HCT116 (cell line): ENCODE measurements at regions not wholly inside any gene's neighbourhood (a gene's known extent, or its start where the extent isn't known, plus 50 kb on each side); places are given as distances from the start of the nearest gene placed in this dataset.

Experiments used
- ATAC-seq: fragments of 200-7000 bp; cut with Tn5 transposase; 2 replicates; pipeline ENCODE4 v1.9.1; 2020; ENCODE audit warnings: mild to moderate bottlenecking, moderate library complexity
- BruUV-seq: library from RNA; stranded (reverse); fragments of 400-500 nt; replicated peaks from 2 replicates; lab custom pipeline; 2021; lab: Mats Ljungman, UMichigan
- CTCF ChIA-PET: fragments of 300-600 bp; sonication (Branson Sonifier 250); formaldehyde crosslinking; loops from one replicate; lab custom pipeline; 2021; ENCODE audit warnings: antibody characterized with exemption; lab: Charles Lee
- POLR2A ChIA-PET: fragments of 300-600, 350-600 bp; sonication (Branson Sonifier 250); formaldehyde crosslinking; loops from one replicate; lab custom pipeline; 2021; ENCODE audit warnings: antibody characterized with exemption; lab: Charles Lee
- RAD21 ChIA-PET, 2 experiments: fragments of 300-600 bp; sonication (Branson Sonifier 250); formaldehyde crosslinking; loops; one replicate each; lab custom pipeline; 2023; ENCODE audit warnings: low total read pairs in 2 of 2; ENCODE audit not compliant: uncharacterized antibody in 2 of 2, unreplicated experiment in 2 of 2, low non-redundant PET in 1 of 2; lab: Charles Lee
- DNase-seq: peaks from one replicate; pipeline ENCODE4 v3.0.0-alpha.2; 2010; ENCODE audit warnings: low read depth, low spot score
- H2AFZ ChIP-seq: fragments of 200-600 bp; shearing (Covaris generic), sonication (generic); 2 replicates; pipeline ENCODE4 v1.6.1; 2017; ENCODE audit warnings: low read depth, mixed run types, mixed read lengths, antibody characterized with exemption, low read length; ENCODE audit not compliant: poor library complexity, severe bottlenecking
- H3K27ac ChIP-seq: 2 replicates; pipeline ENCODE4 v1.5.1; 2012; ENCODE audit warnings: low read depth, low read length
- H3K27me3 ChIP-seq: fragments of 200-600 bp; sonication (generic); 2 replicates; pipeline ENCODE4 v1.6.1; 2016; ENCODE audit warnings: mixed run types, low read length, mixed read lengths; ENCODE audit not compliant: insufficient read depth
- H3K36me3 ChIP-seq, 2 experiments: fragments of 200-500 bp in 1 of 2; fragments of 200-600 bp in 1 of 2; sonication (Bioruptor generic) in 1 of 2; sonication (generic) in 1 of 2; 2 replicates each; pipeline versions ENCODE4 v1.5.1 to v1.6.1; 2014 to 2016; ENCODE audit warnings: low read length in 2 of 2, inconsistent platforms in 1 of 2, mixed read lengths in 1 of 2, mixed run types in 1 of 2; ENCODE audit not compliant: insufficient read depth in 2 of 2, control insufficient read depth in 1 of 2
- H3K4me1 ChIP-seq, 2 experiments: fragments of 200-600 bp in 1 of 2; sonication (generic) in 1 of 2; 2 replicates each; pipeline versions ENCODE4 v1.5.1 to v1.6.1; 2012 to 2017; ENCODE audit warnings: low read length in 2 of 2, inconsistent platforms in 1 of 2, mild to moderate bottlenecking in 1 of 2, mixed read lengths in 1 of 2, mixed run types in 1 of 2, moderate library complexity in 1 of 2; ENCODE audit not compliant: insufficient read depth in 2 of 2, control insufficient read depth in 1 of 2
- H3K4me2 ChIP-seq: fragments of 200-600 bp; sonication (generic); 2 replicates; pipeline ENCODE4 v1.6.1; 2017; ENCODE audit warnings: mixed run types, low read length, mixed read lengths
- H3K4me3 ChIP-seq, 2 experiments: fragments of 200-600 bp in 1 of 2; sonication (generic) in 1 of 2; replicated peaks in 1 of 2; 2 replicates each; pipeline ENCODE4 v1.5.1; 2011 to 2016; ENCODE audit warnings: low read length in 2 of 2, control low read depth in 1 of 2, low read depth in 1 of 2, mild to moderate bottlenecking in 1 of 2, mixed read lengths in 1 of 2, mixed run types in 1 of 2
- H3K79me2 ChIP-seq: fragments of 200-600 bp; sonication (generic); 2 replicates; pipeline ENCODE4 v1.6.1; 2017; ENCODE audit warnings: mild to moderate bottlenecking, mixed run types, low read length, moderate library complexity, mixed read lengths; ENCODE audit not compliant: insufficient read depth
- H3K9ac ChIP-seq: fragments of 200-600 bp; sonication (generic); 2 replicates; pipeline ENCODE4 v1.6.1; 2016; ENCODE audit warnings: low read length, mixed read lengths
- H3K9me2 ChIP-seq: fragments of 200-600 bp; sonication (generic), shearing (Covaris generic); 2 replicates; pipeline ENCODE4 v1.6.1; 2017; ENCODE audit warnings: mixed run types, mild to moderate bottlenecking, moderate library complexity; ENCODE audit not compliant: insufficient read depth
- H3K9me3 ChIP-seq, 2 experiments: fragments of 200-500 bp in 1 of 2; fragments of 200-600 bp in 1 of 2; sonication (Bioruptor generic) in 1 of 2; sonication (generic) in 1 of 2; 2 replicates each; pipeline ENCODE4 v1.6.1; 2014 to 2017; ENCODE audit warnings: low read length in 2 of 2, mixed read lengths in 2 of 2, inconsistent platforms in 1 of 2, low read depth in 1 of 2, mild to moderate bottlenecking in 1 of 2, mixed run types in 1 of 2, moderate library complexity in 1 of 2; ENCODE audit not compliant: control insufficient read depth in 1 of 2, insufficient read depth in 1 of 2
- H4K20me1 ChIP-seq: fragments of 200-600 bp; sonication (generic), shearing (Covaris generic); 2 replicates; pipeline ENCODE4 v1.6.1; 2017; ENCODE audit warnings: mixed run types, mild to moderate bottlenecking, moderate library complexity; ENCODE audit not compliant: insufficient read depth
- EZH2 ChIP-seq: fragments of 200-600 bp; sonication (generic); IDR thresholded peaks from 2 replicates; pipeline ENCODE4 v1.6.1; 2017; ENCODE audit warnings: antibody characterized with exemption, mixed run types
- EZH2phosphoT487 ChIP-seq: fragments of 200-600 bp; IDR thresholded peaks from 2 replicates; pipeline ENCODE4 v1.6.1; 2018; ENCODE audit warnings: antibody characterized with exemption, borderline replicate concordance
- FOSL1 ChIP-seq: IDR thresholded peaks from 2 replicates; pipeline ENCODE4 v1.6.1; 2012; ENCODE audit warnings: low read depth
- POLR2AphosphoS5 ChIP-seq: IDR thresholded peaks from 2 replicates; pipeline ENCODE4 v1.6.1; 2011; ENCODE audit warnings: mild to moderate bottlenecking, low read depth, low read length, moderate library complexity
- RAD21 ChIP-seq: IDR thresholded peaks from 2 replicates; pipeline ENCODE4 v1.6.1; 2012; ENCODE audit warnings: low read depth, mild to moderate bottlenecking
- YY1 ChIP-seq: IDR thresholded peaks from 2 replicates; pipeline ENCODE4 v1.6.1; 2011; ENCODE audit warnings: low read length, low read depth, moderate library complexity, mild to moderate bottlenecking; ENCODE audit not compliant: insufficient replicate concordance; ENCODE audit errors: extremely low read depth
- intact Hi-C: fragments of 100-400 bp; cut with micrococcal nuclease; formaldehyde crosslinking; loops from 2 replicates; pipeline ENCODE4 v1.10.0; 2022
- TF ChIP-seq, protein P1 (sequence below): IDR thresholded peaks from 2 replicates; pipeline ENCODE4 v1.6.1; 2012

- H3K27ac ChIP-seq = no peak overlapping the region
- H3K9me3 ChIP-seq = no peaks in the 10 kb centered on the region
- ATAC-seq (no peak), DNase-seq (no peak)
- no peak overlapping the region for H3K4me3 ChIP-seq
- CTCF ChIA-PET = no interaction called here
- H4K20me1 ChIP-seq = no peaks in the 10 kb centered on the region
- BruUV-seq = no TSS peak
- POLR2A ChIA-PET = no interaction called here
- H3K4me1 ChIP-seq = peaks cover 10 to 15% of the 10 kb centered on the region in 2 experiments; a peak in 3 of 4 replicates
- no peaks in the 10 kb centered on the region for H3K36me3 ChIP-seq
- H3K27me3 ChIP-seq = no peaks in the 10 kb centered on the region
- no peak overlapping the region for H2AFZ ChIP-seq
- intact Hi-C loops = no loop called here
- no peak for TF ChIP-seq YY1
- TF ChIP-seq EZH2phosphoT487 = no peak
- H3K9me2 ChIP-seq = no peaks in the 10 kb centered on the region
- no peak overlapping the region for H3K9ac ChIP-seq
- H3K4me2 ChIP-seq = no peak overlapping the region
- RAD21 ChIA-PET = no interaction called here
- H3K79me2 ChIP-seq = no peaks in the 10 kb centered on the region
Measured at GRCh38 chr6:134374491-134375219, 56.7 kb upstream of the SGK1 start.

GRCh38 chr6:134373993-134374392 lies 56.1 kb upstream of the SGK1 start:
- no peak overlapping the region for H3K4me3 ChIP-seq
- no peak for ATAC-seq
- TF ChIP-seq FOSL1 (no peak), RAD21 (no peak), EZH2 (no peak), POLR2AphosphoS5 (no peak)
- TF ChIP-seq, protein P1, sequence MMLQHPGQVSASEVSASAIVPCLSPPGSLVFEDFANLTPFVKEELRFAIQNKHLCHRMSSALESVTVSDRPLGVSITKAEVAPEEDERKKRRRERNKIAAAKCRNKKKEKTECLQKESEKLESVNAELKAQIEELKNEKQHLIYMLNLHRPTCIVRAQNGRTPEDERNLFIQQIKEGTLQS = no peak
- H4K20me1 ChIP-seq = no peaks in the 10 kb centered on the region
- no peak for DNase-seq
- POLR2A ChIA-PET = no interaction called here
- H3K79me2 ChIP-seq = no peaks in the 10 kb centered on the region
- H3K27me3 ChIP-seq = no peaks in the 10 kb centered on the region
- no peaks in the 10 kb centered on the region for H3K9me2 ChIP-seq
- intact Hi-C loops = no loop called here
- no peak overlapping the region for H3K4me2 ChIP-seq
- RAD21 ChIA-PET = no interaction called here
- no peaks in the 10 kb centered on the region for H3K36me3 ChIP-seq
- no peak overlapping the region for H3K27ac ChIP-seq
- no peak overlapping the region for H2AFZ ChIP-seq
- no peak overlapping the region for H3K9ac ChIP-seq
- H3K9me3 ChIP-seq = no peaks in the 10 kb centered on the region
- CTCF ChIA-PET = no interaction called here
- no TSS peak for BruUV-seq
- peaks cover 4 to 9% of the 10 kb centered on the region in 2 experiments; a peak in 3 of 4 replicates for H3K4me1 ChIP-seq
